Keratinocyte (primary cell): ENCODE measurements at regions not wholly inside any gene's neighbourhood (a gene's known extent, or its start where the extent isn't known, plus 50 kb on each side); places are given as distances from the start of the nearest gene placed in this dataset.

Experiments
- DNase-seq: peaks from one replicate; pipeline ENCODE4 v3.0.0-alpha.2; 2011; ENCODE audit warnings: low read depth, missing footprints, low spot score
- FAIRE-seq: peaks from 2 replicates; lab custom pipeline; 2011; peaks lifted over from hg19 to GRCh38; lab: Jason Lieb, UNC
- H2AFZ ChIP-seq: 2 replicates; pipeline ENCODE4 v1.6.0; 2012; ENCODE audit warnings: low read length, control low read depth, inconsistent platforms; ENCODE audit not compliant: control insufficient read depth
- H3K27ac ChIP-seq: 2 replicates; pipeline ENCODE4 v1.5.1; 2011; ENCODE audit warnings: low read length; ENCODE audit not compliant: control insufficient read depth, insufficient read depth
- H3K27me3 ChIP-seq: 3 replicates; pipeline ENCODE4 v1.6.0; 2011; ENCODE audit warnings: low read length; ENCODE audit not compliant: control insufficient read depth, insufficient read depth; ENCODE audit errors: extremely low read depth
- H3K36me3 ChIP-seq, 2 experiments: 2 replicates in 1 of 2; 3 replicates in 1 of 2; pipeline ENCODE4 v1.5.1; 2011; ENCODE audit warnings: low read length in 2 of 2, mild to moderate bottlenecking in 1 of 2; ENCODE audit not compliant: control insufficient read depth in 2 of 2, insufficient read depth in 2 of 2; ENCODE audit errors: extremely low read depth in 1 of 2
- H3K4me1 ChIP-seq: 3 replicates; pipeline ENCODE4 v1.5.1; 2011; ENCODE audit warnings: low read length; ENCODE audit not compliant: control insufficient read depth, insufficient read depth; ENCODE audit errors: extremely low read depth
- H3K4me2 ChIP-seq: 3 replicates; pipeline ENCODE4 v1.6.0; 2011; ENCODE audit warnings: low read depth, low read length; ENCODE audit not compliant: control insufficient read depth, insufficient read depth; ENCODE audit errors: extremely low read depth
- H3K4me3 ChIP-seq, 3 experiments: fragments of 200-600 bp in 1 of 3; sonication (generic) in 1 of 3; 2 replicates in 2 of 3; 3 replicates in 1 of 3; pipeline ENCODE4 v1.5.1; 2011 to 2016; ENCODE audit warnings: low read length in 3 of 3, mild to moderate bottlenecking in 3 of 3, control low read depth in 2 of 3, inconsistent platforms in 1 of 3, low read depth in 1 of 3, mixed read lengths in 1 of 3, mixed run types in 1 of 3, moderate library complexity in 1 of 3; ENCODE audit not compliant: control insufficient read depth in 2 of 3, insufficient read depth in 2 of 3; ENCODE audit errors: extremely low read depth in 1 of 3
- H3K79me2 ChIP-seq: 2 replicates; pipeline ENCODE4 v1.6.0; 2012; ENCODE audit warnings: low read length; ENCODE audit not compliant: control insufficient read depth, insufficient read depth
- H3K9ac ChIP-seq: 3 replicates; pipeline ENCODE4 v1.6.0; 2011; ENCODE audit warnings: low read length; ENCODE audit not compliant: control insufficient read depth, insufficient read depth; ENCODE audit errors: extremely low read depth
- H3K9me1 ChIP-seq: 3 replicates; pipeline ENCODE4 v1.6.0; 2011; ENCODE audit warnings: low read length; ENCODE audit not compliant: control insufficient read depth, insufficient read depth; ENCODE audit errors: extremely low read depth
- H3K9me3 ChIP-seq: 2 replicates; pipeline ENCODE4 v1.5.1; 2012; ENCODE audit warnings: low read depth, low read length; ENCODE audit not compliant: control insufficient read depth
- H4K20me1 ChIP-seq: 3 replicates; pipeline ENCODE4 v1.6.0; 2011; ENCODE audit warnings: low read length; ENCODE audit not compliant: control insufficient read depth, insufficient read depth; ENCODE audit errors: extremely low read depth
- CTCF ChIP-seq, 3 experiments: IDR thresholded peaks in 1 of 3; conservative IDR thresholded peaks in 1 of 3; optimal IDR thresholded peaks in 1 of 3; 2 replicates in 2 of 3; 3 replicates in 1 of 3; pipeline versions ENCODE3 to v1.5.1; 2011; ENCODE audit warnings: low read length in 3 of 3, mild to moderate bottlenecking in 3 of 3, moderate library complexity in 2 of 3, control low read depth in 1 of 3, inconsistent platforms in 1 of 3; ENCODE audit not compliant: insufficient read depth in 2 of 3; ENCODE audit errors: extremely low read depth in 1 of 3
- EZH2 ChIP-seq: IDR thresholded peaks from one replicate; pipeline ENCODE4 v1.6.1; 2012; ENCODE audit warnings: inconsistent platforms, mild to moderate bottlenecking, low read length, moderate library complexity
- dilution Hi-C: fragments of 300-500 bp; cut with MboI; formaldehyde crosslinking; loops from one replicate; pipeline ENCODE4 v1.7.0; 2020; ENCODE audit warnings: low sequenced_read_pairs; ENCODE audit not compliant: extremely low pct_ligation_motif_present

GRCh38 chr5:87807783-87808182 lies 395.1 kb upstream of the CCNH start:
- H3K9me3 ChIP-seq, result no peaks in the 10 kb centered on the region
- H3K4me3 ChIP-seq, result no peak overlapping the region
- no peak overlapping the region for H2AFZ ChIP-seq
- TF ChIP-seq EZH2 (no peak), CTCF (optimal IDR thresholded peaks at IDR 0.05 in 1 of 3, IDR thresholded peaks at IDR 0.05 in 1 of 3, conservative IDR thresholded peaks at IDR 0.05 in 1 of 3; ENCODE audit: extremely low read depth in 1 of 3, insufficient read depth in 2 of 3, low read length in 3 of 3) (no peak)
- FAIRE-seq (no peak), DNase-seq (no peak)
- no peak overlapping the region for H3K4me2 ChIP-seq
- H3K27ac ChIP-seq, result no peak overlapping the region
- no peaks in the 10 kb centered on the region for H3K79me2 ChIP-seq
- H3K9me1 ChIP-seq, result no peaks in the 10 kb centered on the region
- dilution Hi-C loops, result no loop called here
- H3K36me3 ChIP-seq, result no peaks in the 10 kb centered on the region
- H3K9ac ChIP-seq, result no peak overlapping the region
- H3K4me1 ChIP-seq, result no peaks in the 10 kb centered on the region
- no peaks in the 10 kb centered on the region for H4K20me1 ChIP-seq
- no peaks in the 10 kb centered on the region for H3K27me3 ChIP-seq

- TF ChIP-seq EZH2 (no peak), CTCF (optimal IDR thresholded peaks at IDR 0.05 in 1 of 3, IDR thresholded peaks at IDR 0.05 in 1 of 3, conservative IDR thresholded peaks at IDR 0.05 in 1 of 3; ENCODE audit: extremely low read depth in 1 of 3, insufficient read depth in 2 of 3, low read length in 3 of 3) (no peak)
- Histone ChIP-seq H3K9me1 (no peaks in the 10 kb centered on the region), H3K4me3 (no peak overlapping the region), H3K27me3 (no peaks in the 10 kb centered on the region), H2AFZ (no peak overlapping the region), H3K27ac (no peak overlapping the region), H3K36me3 (no peaks in the 10 kb centered on the region), H3K9ac (no peak overlapping the region), H3K4me2 (no peak overlapping the region), H3K9me3 (no peaks in the 10 kb centered on the region), H3K79me2 (no peaks in the 10 kb centered on the region), H4K20me1 (no peaks in the 10 kb centered on the region), H3K4me1 (no peaks in the 10 kb centered on the region)
- no peak for DNase-seq
- dilution Hi-C loops, result no loop called here
- no peak for FAIRE-seq
Observed at GRCh38 chr5:87803352-87803751, 390.6 kb upstream of the CCNH start.
